Esophagus muscularis mucosa (tissue), 4 donors: ENCODE measurements at regions not wholly inside any gene's neighbourhood (a gene's known extent, or its start where the extent isn't known, plus 50 kb on each side); places are given as distances from the start of the nearest gene placed in this dataset.

Experiments
- DNase-seq: peaks from one replicate; pipeline ENCODE4 v3.0.0-alpha.2; 2017; ENCODE audit errors: extremely low spot score
- H3K27ac ChIP-seq, 4 donors: fragments of 200-600 bp; sonication (generic); replicated peaks in 1 of 4; 1 replicate in 3 of 4; 2 replicates in 1 of 4; pipeline ENCODE4 v1.5.1; 2016 to 2019; ENCODE audit warnings: mild to moderate bottlenecking in 1 of 4
- H3K27me3 ChIP-seq, 4 donors: fragments of 200-600 bp; sonication (generic); one replicate each; pipeline versions ENCODE4 v1.5.1 to v1.6.0; 2016 to 2019
- H3K36me3 ChIP-seq, 4 donors: fragments of 200-600 bp; sonication (generic); one replicate each; pipeline ENCODE4 v1.5.1; 2016 to 2019
- H3K4me1 ChIP-seq, 4 donors: fragments of 200-600 bp; sonication (generic); one replicate each; pipeline ENCODE4 v1.5.1; 2016 to 2019
- H3K4me3 ChIP-seq, 4 donors: fragments of 200-600 bp; sonication (generic); 1 replicate in 2 of 4; 2 replicates in 2 of 4; pipeline ENCODE4 v1.5.1; 2016 to 2019; ENCODE audit warnings: mild to moderate bottlenecking in 4 of 4, moderate library complexity in 1 of 4
- H3K9me3 ChIP-seq, 4 donors: fragments of 200-600 bp; sonication (generic); 1 replicate in 3 of 4; 2 replicates in 1 of 4; pipeline ENCODE4 v1.5.1; 2016 to 2019
- CTCF ChIP-seq, 3 experiments: fragments of 200-600 bp in 2 of 3; fragments of 450-650 bp in 1 of 3; sonication (generic) in 2 of 3; IDR thresholded peaks; one replicate each; pipeline ENCODE4 v1.5.1; 2017 to 2019; ENCODE audit warnings: antibody characterized with exemption in 3 of 3, mild to moderate bottlenecking in 2 of 3, moderate library complexity in 1 of 3
- EP300 ChIP-seq: sonication (generic); formaldehyde crosslinking; IDR thresholded peaks from one replicate; pipeline ENCODE4 v1.6.1; 2017; ENCODE audit warnings: antibody characterized with exemption
- POLR2A ChIP-seq: fragments of 450-650 bp; IDR thresholded peaks from one replicate; pipeline ENCODE4 v1.6.1; 2017; ENCODE audit warnings: antibody characterized with exemption, moderate library complexity, mild to moderate bottlenecking, low read depth
- POLR2AphosphoS5 ChIP-seq, 2 donors: sonication (generic); formaldehyde crosslinking; IDR thresholded peaks; one replicate each; pipeline ENCODE4 v1.6.1; 2017; ENCODE audit warnings: antibody characterized with exemption in 2 of 2
- WGBS: methylation state at CpG from one replicate; pipeline ENCODE4 v1.1.5; 2018; 5-methylcytosine and 5-hydroxymethylcytosine counted together
- intact Hi-C: fragments of 100-400 bp; cut with DNase I; formaldehyde crosslinking; loops from one replicate; pipeline ENCODE4 v1.15.1; 2023

DNA sequence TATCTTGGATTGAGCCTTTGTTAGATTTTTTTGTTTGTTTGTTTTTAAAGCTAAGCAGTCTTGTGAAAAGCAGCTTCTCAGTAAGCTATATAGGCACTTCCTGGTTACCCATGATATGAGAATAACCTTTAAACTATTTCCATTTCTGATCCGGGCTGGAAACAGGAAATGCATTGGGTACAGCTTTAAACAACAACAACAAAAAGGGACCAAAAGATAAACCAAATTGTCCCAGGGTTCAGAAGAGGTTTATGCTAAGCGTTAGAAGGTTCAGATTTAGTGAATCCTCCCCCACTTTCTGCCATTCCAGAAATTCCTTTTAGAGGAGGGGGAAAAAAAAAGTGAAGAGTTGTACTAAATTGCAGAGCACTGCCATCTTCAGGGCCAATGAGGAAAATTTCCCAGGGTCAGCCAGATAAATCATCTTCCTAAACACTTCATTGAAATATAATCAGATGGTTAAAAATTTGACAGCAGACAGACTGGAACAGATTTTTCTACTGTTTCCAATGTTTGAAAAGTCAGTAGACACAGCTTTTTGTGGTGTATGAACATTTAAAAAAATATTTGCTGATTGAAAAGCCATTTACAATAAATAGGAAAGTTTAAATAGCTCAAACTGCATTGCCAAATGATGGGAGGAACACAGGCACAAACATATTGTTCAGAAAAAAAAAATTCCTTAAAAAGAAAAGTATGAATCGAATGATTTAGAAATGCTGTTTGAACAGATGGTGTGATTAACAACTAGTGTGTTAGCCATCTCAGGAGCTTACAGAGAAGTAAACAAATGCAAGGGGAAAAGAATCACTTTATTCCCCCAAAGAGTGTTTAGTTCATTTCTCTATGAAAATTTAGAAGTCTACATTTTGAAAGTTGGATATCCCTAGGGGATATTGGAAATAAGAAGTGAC is 189.9 kb upstream of the TANK start:
- intact Hi-C loops, result loop anchor here (5.0 kb wide), 3 partner anchors 478 to 718 kb away; partner anchors contain the start of gene RBMS1
- Histone ChIP-seq H3K9me3 (no peaks in the 10 kb centered on the region), H3K4me1 (peaks cover 9 to 21% (median 12%) of the 10 kb centered on the region in 4 donors), H3K27ac (peak overlapping the region; percentile 33 to 68 (median 44)), H3K27me3 (no peaks in the 10 kb centered on the region), H3K4me3 (peak overlapping the region; percentile 21 to 38 (median 34)), H3K36me3 (no peaks in the 10 kb centered on the region)
- TF ChIP-seq CTCF (IDR thresholded peaks at IDR 0.05), result peak; percentile 74 to 87 (median 84)
- no peak for TF ChIP-seq POLR2AphosphoS5 (IDR thresholded peaks at IDR 0.05)
- 6% methylated on average over 3 of the region's 3 CpGs for WGBS
- DNase-seq, result no peak

DNA sequence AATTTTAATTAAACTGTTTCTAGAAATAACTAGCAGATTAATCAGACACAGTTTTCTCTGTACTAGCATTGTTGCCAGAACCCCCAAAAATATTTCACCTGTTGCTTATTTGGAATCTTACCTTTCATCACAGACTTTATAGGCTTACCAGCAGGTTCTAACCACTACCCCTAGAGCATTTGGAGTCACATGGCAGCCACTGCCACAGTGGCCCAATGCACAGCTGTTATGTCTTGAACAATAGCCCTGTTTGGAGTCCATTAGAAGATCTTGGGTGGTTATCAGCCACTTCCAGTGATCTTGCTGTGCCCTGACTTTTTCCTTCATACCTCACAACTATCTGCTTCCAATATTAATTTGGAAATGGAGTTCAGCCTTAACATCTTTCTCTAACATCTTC is 186.2 kb upstream of the TANK start:
- H3K27ac ChIP-seq, result no peak overlapping the region
- no peaks in the 10 kb centered on the region for H3K9me3 ChIP-seq
- H3K27me3 ChIP-seq, result no peaks in the 10 kb centered on the region
- TF ChIP-seq CTCF (IDR thresholded peaks at IDR 0.05), result no peak
- no peak for TF ChIP-seq EP300
- TF ChIP-seq POLR2A, result no peak
- TF ChIP-seq POLR2AphosphoS5 (IDR thresholded peaks at IDR 0.05), result no peak
- no peak for DNase-seq
- H3K36me3 ChIP-seq, result no peaks in the 10 kb centered on the region
- peaks cover 0 to 11% (median 10%) of the 10 kb centered on the region in 4 donors for H3K4me1 ChIP-seq
- H3K4me3 ChIP-seq, result no peak overlapping the region
- intact Hi-C loops, result loop anchor here (5.0 kb wide), 3 partner anchors 482 to 722 kb away; partner anchors contain the start of gene RBMS1

DNA sequence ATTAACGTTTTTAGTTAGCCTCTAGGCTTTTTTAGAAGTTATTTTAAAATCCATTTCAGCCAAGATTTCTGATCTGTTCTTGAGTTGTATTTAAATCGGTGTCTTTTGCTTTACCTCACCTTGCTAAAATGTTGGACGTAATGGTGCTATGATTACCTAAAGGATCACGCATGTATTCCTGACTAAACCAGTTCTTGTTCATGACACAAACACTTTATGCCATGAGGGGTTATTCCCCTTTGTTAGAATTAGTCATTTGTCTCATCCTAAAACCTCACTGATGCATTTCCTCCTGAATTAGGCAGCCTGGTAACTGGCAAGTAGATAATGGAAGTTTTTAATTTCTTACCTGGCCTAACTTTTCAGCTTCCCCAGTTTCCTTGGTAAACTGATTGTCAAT is 185.4 kb upstream of the TANK start:
- no peak overlapping the region for H3K27ac ChIP-seq
- H3K9me3 ChIP-seq, result no peaks in the 10 kb centered on the region
- intact Hi-C loops, result loop anchor here (5.0 kb wide), 3 partner anchors 483 to 723 kb away; partner anchors contain the start of gene RBMS1
- H3K4me3 ChIP-seq, result no peak overlapping the region
- peaks cover 0 to 11% (median 10%) of the 10 kb centered on the region in 4 donors for H3K4me1 ChIP-seq
- TF ChIP-seq CTCF (IDR thresholded peaks at IDR 0.05), result no peak
- TF ChIP-seq POLR2AphosphoS5 (IDR thresholded peaks at IDR 0.05), result no peak
- TF ChIP-seq EP300, result no peak
- no peak for TF ChIP-seq POLR2A
- 73% methylated on average over 4 of the region's 4 CpGs for WGBS
- DNase-seq, result no peak
- H3K27me3 ChIP-seq, result no peaks in the 10 kb centered on the region
- H3K36me3 ChIP-seq, result no peaks in the 10 kb centered on the region

DNA sequence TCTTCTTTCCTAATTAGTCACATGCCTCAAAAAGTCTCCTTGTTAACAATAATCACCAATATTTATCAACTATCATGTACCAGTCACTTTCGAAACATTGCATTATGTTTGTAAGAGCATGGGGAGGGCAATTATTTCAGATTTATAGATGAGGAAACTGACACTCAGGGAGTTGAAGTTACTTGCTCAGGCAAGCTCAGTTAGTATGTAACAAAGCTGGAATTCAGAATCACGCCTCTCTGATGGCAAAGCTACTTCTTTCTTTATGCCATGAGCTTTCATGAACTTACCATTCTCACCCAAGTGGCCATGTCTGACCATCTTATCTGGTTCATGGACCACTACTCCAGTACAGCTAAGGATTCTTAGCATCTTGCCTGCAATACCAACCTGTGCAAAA is 183.4 kb upstream of the TANK start:
- intact Hi-C loops, result no loop called here
- Histone ChIP-seq H3K27me3 (no peaks in the 10 kb centered on the region), H3K36me3 (no peaks in the 10 kb centered on the region), H3K27ac (no peak overlapping the region), H3K9me3 (no peaks in the 10 kb centered on the region), H3K4me1 (no peaks in the 10 kb centered on the region), H3K4me3 (no peak overlapping the region)
- WGBS, result 100% methylated on average over 2 of the region's 2 CpGs
- TF ChIP-seq POLR2A, result no peak
- no peak for TF ChIP-seq POLR2AphosphoS5 (IDR thresholded peaks at IDR 0.05)
- TF ChIP-seq CTCF (IDR thresholded peaks at IDR 0.05), result no peak
- TF ChIP-seq EP300, result no peak
- no peak for DNase-seq
